ENCODE measurements at regions not wholly inside any gene's neighbourhood (a gene's known extent, or its start where the extent isn't known, plus 50 kb on each side); places are given as distances from the start of the nearest gene placed in this dataset.

- ChIA-PET POLR2A (no interaction called here), CTCF (no interaction called here)
- Histone ChIP-seq H3K4me1 (ENCODE audit: control extremely low read depth in 1 of 4, control insufficient read depth in 4 of 4, insufficient read depth in 4 of 4, low read length in 3 of 4) (no peaks in the 10 kb centered on the region), H3K27me3 (replicated peaks in 2 of 5; ENCODE audit: control insufficient read depth in 4 of 5, insufficient read depth in 5 of 5, low read length in 4 of 5) (no peaks in the 10 kb centered on the region), H3K9me3 (ENCODE audit: control extremely low read depth in 1 of 5, control insufficient read depth in 4 of 5, insufficient read depth in 2 of 5, low read depth in 1 of 5, low read length in 4 of 5) (no peaks in the 10 kb centered on the region), H3K36me3 (ENCODE audit: control insufficient read depth in 4 of 4, insufficient read depth in 4 of 4, low read length in 3 of 4) (no peaks in the 10 kb centered on the region), H3K4me3 (ENCODE audit: control insufficient read depth in 1 of 7, extremely low read depth in 1 of 7, insufficient read depth in 4 of 7, low read depth in 2 of 7, low read length in 6 of 7) (no peak overlapping the region), H3K27ac (ENCODE audit: insufficient read depth in 1 of 2, low read depth in 1 of 2, low read length in 2 of 2, poor library complexity in 1 of 2, severe bottlenecking in 2 of 2) (no peak overlapping the region)
- no CpG with 5 or more reads among the region's 1 CpG for WGBS (ENCODE audit: insufficient coverage)
- DNase-seq = no peak
Measured at GRCh38 chr9:31100311-31100710, 1284.1 kb upstream of the ACO1 start.

GRCh38 chr9:31103836-31104235 lies 1280.6 kb upstream of the ACO1 start:
- peak in 1 of 3 donors; percentile 1 for DNase-seq
- ChIA-PET POLR2A (no interaction called here), CTCF (no interaction called here)
- Histone ChIP-seq H3K27me3 (replicated peaks in 2 of 5; ENCODE audit: control insufficient read depth in 4 of 5, insufficient read depth in 5 of 5, low read length in 4 of 5) (no peaks in the 10 kb centered on the region), H3K36me3 (ENCODE audit: control insufficient read depth in 4 of 4, insufficient read depth in 4 of 4, low read length in 3 of 4) (no peaks in the 10 kb centered on the region), H3K4me3 (ENCODE audit: control insufficient read depth in 1 of 7, extremely low read depth in 1 of 7, insufficient read depth in 4 of 7, low read depth in 2 of 7, low read length in 6 of 7) (no peak overlapping the region), H3K9me3 (ENCODE audit: control extremely low read depth in 1 of 5, control insufficient read depth in 4 of 5, insufficient read depth in 2 of 5, low read depth in 1 of 5, low read length in 4 of 5) (no peaks in the 10 kb centered on the region), H3K4me1 (ENCODE audit: control extremely low read depth in 1 of 4, control insufficient read depth in 4 of 4, insufficient read depth in 4 of 4, low read length in 3 of 4) (no peaks in the 10 kb centered on the region), H3K27ac (ENCODE audit: insufficient read depth in 1 of 2, low read depth in 1 of 2, low read length in 2 of 2, poor library complexity in 1 of 2, severe bottlenecking in 2 of 2) (no peak overlapping the region)

- Histone ChIP-seq H3K27ac (ENCODE audit: insufficient read depth in 1 of 2, low read depth in 1 of 2, low read length in 2 of 2, poor library complexity in 1 of 2, severe bottlenecking in 2 of 2) (no peak overlapping the region), H3K4me3 (ENCODE audit: control insufficient read depth in 1 of 7, extremely low read depth in 1 of 7, insufficient read depth in 4 of 7, low read depth in 2 of 7, low read length in 6 of 7) (no peak overlapping the region), H3K4me1 (ENCODE audit: control extremely low read depth in 1 of 4, control insufficient read depth in 4 of 4, insufficient read depth in 4 of 4, low read length in 3 of 4) (no peaks in the 10 kb centered on the region), H3K36me3 (ENCODE audit: control insufficient read depth in 4 of 4, insufficient read depth in 4 of 4, low read length in 3 of 4) (no peaks in the 10 kb centered on the region), H3K27me3 (replicated peaks in 2 of 5; ENCODE audit: control insufficient read depth in 4 of 5, insufficient read depth in 5 of 5, low read length in 4 of 5) (no peaks in the 10 kb centered on the region), H3K9me3 (ENCODE audit: control extremely low read depth in 1 of 5, control insufficient read depth in 4 of 5, insufficient read depth in 2 of 5, low read depth in 1 of 5, low read length in 4 of 5) (no peaks in the 10 kb centered on the region)
- ChIA-PET CTCF (no interaction called here), POLR2A (no interaction called here)
- no peak for DNase-seq
- 50% methylated on average over 2 of the region's 4 CpGs for WGBS (ENCODE audit: insufficient coverage)
Measured at GRCh38 chr9:31104249-31104648, 1280.2 kb upstream of the ACO1 start.

- H3K9me3 ChIP-seq (ENCODE audit: control extremely low read depth in 1 of 5, control insufficient read depth in 4 of 5, insufficient read depth in 2 of 5, low read depth in 1 of 5, low read length in 4 of 5) = no peaks in the 10 kb centered on the region
- POLR2A ChIA-PET = no interaction called here
- no peaks in the 10 kb centered on the region for H3K27me3 ChIP-seq (replicated peaks in 2 of 5; ENCODE audit: control insufficient read depth in 4 of 5, insufficient read depth in 5 of 5, low read length in 4 of 5)
- H3K4me3 ChIP-seq (ENCODE audit: control insufficient read depth in 1 of 7, extremely low read depth in 1 of 7, insufficient read depth in 4 of 7, low read depth in 2 of 7, low read length in 6 of 7) = no peak overlapping the region
- H3K27ac ChIP-seq (ENCODE audit: insufficient read depth in 1 of 2, low read depth in 1 of 2, low read length in 2 of 2, poor library complexity in 1 of 2, severe bottlenecking in 2 of 2) = no peak overlapping the region
- CTCF ChIA-PET = no interaction called here
- H3K4me1 ChIP-seq (ENCODE audit: control extremely low read depth in 1 of 4, control insufficient read depth in 4 of 4, insufficient read depth in 4 of 4, low read length in 3 of 4) = no peaks in the 10 kb centered on the region
- no peak for DNase-seq
- no peaks in the 10 kb centered on the region for H3K36me3 ChIP-seq (ENCODE audit: control insufficient read depth in 4 of 4, insufficient read depth in 4 of 4, low read length in 3 of 4)
Measured at GRCh38 chr9:31112491-31112890, 1272.0 kb upstream of the ACO1 start.

- WGBS (ENCODE audit: insufficient coverage) = 100% methylated on average over 1 of the region's 1 CpG
Measured at GRCh38 chr9:31114346-31114745, 1270.1 kb upstream of the ACO1 start.

GRCh38 chr9:31119890-31120454 lies 1264.5 kb upstream of the ACO1 start:
- Histone ChIP-seq H3K36me3 (ENCODE audit: control insufficient read depth in 4 of 4, insufficient read depth in 4 of 4, low read length in 3 of 4) (no peaks in the 10 kb centered on the region), H3K9me3 (ENCODE audit: control extremely low read depth in 1 of 5, control insufficient read depth in 4 of 5, insufficient read depth in 2 of 5, low read depth in 1 of 5, low read length in 4 of 5) (no peaks in the 10 kb centered on the region), H3K4me1 (ENCODE audit: control extremely low read depth in 1 of 4, control insufficient read depth in 4 of 4, insufficient read depth in 4 of 4, low read length in 3 of 4) (no peaks in the 10 kb centered on the region), H3K4me3 (ENCODE audit: control insufficient read depth in 1 of 7, extremely low read depth in 1 of 7, insufficient read depth in 4 of 7, low read depth in 2 of 7, low read length in 6 of 7) (no peak overlapping the region), H3K27ac (ENCODE audit: insufficient read depth in 1 of 2, low read depth in 1 of 2, low read length in 2 of 2, poor library complexity in 1 of 2, severe bottlenecking in 2 of 2) (no peak overlapping the region), H3K27me3 (replicated peaks in 2 of 5; ENCODE audit: control insufficient read depth in 4 of 5, insufficient read depth in 5 of 5, low read length in 4 of 5) (no peaks in the 10 kb centered on the region)
- ChIA-PET CTCF (no interaction called here), POLR2A (no interaction called here)
- peak; percentile 41 to 64 (median 50) for DNase-seq
- WGBS (ENCODE audit: insufficient coverage) = 66% methylated on average over 5 of the region's 5 CpGs

More at GRCh38 chr9:31114346-31114745, 1270.1 kb upstream of the ACO1 start:
- Histone ChIP-seq H3K36me3 (ENCODE audit: control insufficient read depth in 4 of 4, insufficient read depth in 4 of 4, low read length in 3 of 4) (no peaks in the 10 kb centered on the region), H3K4me3 (ENCODE audit: control insufficient read depth in 1 of 7, extremely low read depth in 1 of 7, insufficient read depth in 4 of 7, low read depth in 2 of 7, low read length in 6 of 7) (no peak overlapping the region), H3K4me1 (ENCODE audit: control extremely low read depth in 1 of 4, control insufficient read depth in 4 of 4, insufficient read depth in 4 of 4, low read length in 3 of 4) (no peaks in the 10 kb centered on the region), H3K27ac (ENCODE audit: insufficient read depth in 1 of 2, low read depth in 1 of 2, low read length in 2 of 2, poor library complexity in 1 of 2, severe bottlenecking in 2 of 2) (no peak overlapping the region), H3K9me3 (ENCODE audit: control extremely low read depth in 1 of 5, control insufficient read depth in 4 of 5, insufficient read depth in 2 of 5, low read depth in 1 of 5, low read length in 4 of 5) (no peaks in the 10 kb centered on the region), H3K27me3 (replicated peaks in 2 of 5; ENCODE audit: control insufficient read depth in 4 of 5, insufficient read depth in 5 of 5, low read length in 4 of 5) (no peaks in the 10 kb centered on the region)
- ChIA-PET CTCF (no interaction called here), POLR2A (no interaction called here)
- no peak for DNase-seq

GRCh38 chr9:31124389-31124788 lies 1260.1 kb upstream of the ACO1 start:
- Histone ChIP-seq H3K4me1 (ENCODE audit: control extremely low read depth in 1 of 4, control insufficient read depth in 4 of 4, insufficient read depth in 4 of 4, low read length in 3 of 4) (no peaks in the 10 kb centered on the region), H3K36me3 (ENCODE audit: control insufficient read depth in 4 of 4, insufficient read depth in 4 of 4, low read length in 3 of 4) (no peaks in the 10 kb centered on the region), H3K27ac (ENCODE audit: insufficient read depth in 1 of 2, low read depth in 1 of 2, low read length in 2 of 2, poor library complexity in 1 of 2, severe bottlenecking in 2 of 2) (no peak overlapping the region), H3K9me3 (ENCODE audit: control extremely low read depth in 1 of 5, control insufficient read depth in 4 of 5, insufficient read depth in 2 of 5, low read depth in 1 of 5, low read length in 4 of 5) (no peaks in the 10 kb centered on the region), H3K27me3 (replicated peaks in 2 of 5; ENCODE audit: control insufficient read depth in 4 of 5, insufficient read depth in 5 of 5, low read length in 4 of 5) (no peaks in the 10 kb centered on the region), H3K4me3 (ENCODE audit: control insufficient read depth in 1 of 7, extremely low read depth in 1 of 7, insufficient read depth in 4 of 7, low read depth in 2 of 7, low read length in 6 of 7) (no peak overlapping the region)
- WGBS (ENCODE audit: insufficient coverage) = 70% methylated on average over 1 of the region's 1 CpG
- DNase-seq = no peak
- ChIA-PET CTCF (no interaction called here), POLR2A (no interaction called here)
